ENCODE measurements at regions not wholly inside any gene's neighbourhood (a gene's known extent, or its start where the extent isn't known, plus 50 kb on each side); places are given as distances from the start of the nearest gene placed in this dataset.

GRCh38 chr17:79276821-79277220 is 202.2 kb downstream of the ENGASE start:
- H3K27ac ChIP-seq, result no peak overlapping the region
- no peaks in the 10 kb centered on the region for H3K4me1 ChIP-seq
- H3K36me3 ChIP-seq, result no peaks in the 10 kb centered on the region
- no peak for DNase-seq (ENCODE audit: low spot score in 2 of 2)
- H3K4me3 ChIP-seq, result no peak overlapping the region
- intact Hi-C loops (cut with DNase I), result no loop called here
- TF ChIP-seq CTCF (IDR thresholded peaks at IDR 0.05), result no peak
- no peaks in the 10 kb centered on the region for H3K27me3 ChIP-seq
- H3K9me3 ChIP-seq, result no peaks in the 10 kb centered on the region

GRCh38 chr17:79273660-79274059 is 199.0 kb downstream of the ENGASE start:
- intact Hi-C loops (cut with DNase I), result no loop called here
- Histone ChIP-seq H3K4me1 (no peaks in the 10 kb centered on the region), H3K27ac (no peak overlapping the region), H3K9me3 (no peaks in the 10 kb centered on the region), H3K27me3 (no peaks in the 10 kb centered on the region), H3K36me3 (no peaks in the 10 kb centered on the region), H3K4me3 (no peak overlapping the region)
- no peak for DNase-seq (ENCODE audit: low spot score in 2 of 2)
- TF ChIP-seq CTCF (IDR thresholded peaks at IDR 0.05), result no peak

- TF ChIP-seq CTCF (IDR thresholded peaks at IDR 0.05), result no peak
- no peaks in the 10 kb centered on the region for H3K27me3 ChIP-seq
- H3K4me1 ChIP-seq, result no peaks in the 10 kb centered on the region
- no peak overlapping the region for H3K27ac ChIP-seq
- no peak for DNase-seq (ENCODE audit: low spot score in 2 of 2)
- no peaks in the 10 kb centered on the region for H3K36me3 ChIP-seq
- no peaks in the 10 kb centered on the region for H3K9me3 ChIP-seq
- intact Hi-C loops (cut with DNase I), result no loop called here
- no peak overlapping the region for H3K4me3 ChIP-seq
Observed at GRCh38 chr17:79272666-79273219, 198.1 kb downstream of the ENGASE start.

- H3K27me3 ChIP-seq, result no peaks in the 10 kb centered on the region
- intact Hi-C loops (cut with DNase I), result no loop called here
Observed at GRCh38 chr17:79272220-79272619, 197.6 kb downstream of the ENGASE start.

GRCh38 chr17:79269620-79270019 is 195.0 kb downstream of the ENGASE start:
- TF ChIP-seq CTCF (IDR thresholded peaks at IDR 0.05), result no peak
- Histone ChIP-seq H3K27ac (no peak overlapping the region), H3K4me3 (no peak overlapping the region), H3K27me3 (no peaks in the 10 kb centered on the region), H3K36me3 (no peaks in the 10 kb centered on the region), H3K4me1 (no peaks in the 10 kb centered on the region), H3K9me3 (no peaks in the 10 kb centered on the region)
- intact Hi-C loops (cut with DNase I), result no loop called here
- DNase-seq (ENCODE audit: low spot score in 2 of 2), result no peak

More at GRCh38 chr17:79272220-79272619, 197.6 kb downstream of the ENGASE start:
- Histone ChIP-seq H3K27ac (no peak overlapping the region), H3K36me3 (no peaks in the 10 kb centered on the region), H3K4me3 (no peak overlapping the region), H3K9me3 (no peaks in the 10 kb centered on the region), H3K4me1 (no peaks in the 10 kb centered on the region)
- no peak for DNase-seq (ENCODE audit: low spot score in 2 of 2)
- no peak for TF ChIP-seq CTCF (IDR thresholded peaks at IDR 0.05)

- H3K4me1 ChIP-seq, result no peaks in the 10 kb centered on the region
- H3K36me3 ChIP-seq, result no peaks in the 10 kb centered on the region
- no peaks in the 10 kb centered on the region for H3K27me3 ChIP-seq
- H3K4me3 ChIP-seq, result no peak overlapping the region
- H3K9me3 ChIP-seq, result no peaks in the 10 kb centered on the region
- no peak for TF ChIP-seq CTCF (IDR thresholded peaks at IDR 0.05)
- intact Hi-C loops (cut with DNase I), result no loop called here
- H3K27ac ChIP-seq, result no peak overlapping the region
- no peak for DNase-seq (ENCODE audit: low spot score in 2 of 2)
Observed at GRCh38 chr17:79263191-79263590, 188.6 kb downstream of the ENGASE start.

Data from ascending aorta (tissue), 2 donors.